CD14-positive monocyte (primary cell): ENCODE measurements at regions not wholly inside any gene's neighbourhood (a gene's known extent, or its start where the extent isn't known, plus 50 kb on each side); places are given as distances from the start of the nearest gene placed in this dataset.

Experiments
- DNase-seq, 3 donors: peaks; one replicate each; pipeline ENCODE4 v3.0.0-alpha.2; 2011 to 2022
- H2AFZ ChIP-seq: 2 replicates; pipeline ENCODE4 v1.6.0; 2012; ENCODE audit warnings: mild to moderate bottlenecking, low read depth, low read length, inconsistent platforms; ENCODE audit not compliant: insufficient read depth, poor library complexity, severe bottlenecking
- H3K27ac ChIP-seq, 2 donors: 1 replicate in 1 of 2; 2 replicates in 1 of 2; pipeline ENCODE4 v1.5.1; 2012 to 2013; ENCODE audit warnings: low read length in 2 of 2, control low read depth in 1 of 2, inconsistent platforms in 1 of 2, low read depth in 1 of 2, mild to moderate bottlenecking in 1 of 2
- H3K27me3 ChIP-seq, 2 donors: one replicate each; pipeline versions ENCODE4 v1.6.0 to v1.6.1; 2011 to 2013; ENCODE audit warnings: low read length in 2 of 2; ENCODE audit not compliant: control insufficient read depth in 2 of 2, insufficient read depth in 2 of 2
- H3K36me3 ChIP-seq, 2 donors: replicated peaks in 1 of 2; 1 replicate in 1 of 2; 2 replicates in 1 of 2; pipeline versions ENCODE4 v1.5.1 to v1.6.1; 2012 to 2013; ENCODE audit warnings: low read length in 2 of 2, control low read depth in 1 of 2, inconsistent platforms in 1 of 2, mild to moderate bottlenecking in 1 of 2; ENCODE audit not compliant: insufficient read depth in 2 of 2, control insufficient read depth in 1 of 2
- H3K4me1 ChIP-seq, 2 donors: 1 replicate in 1 of 2; 2 replicates in 1 of 2; pipeline versions ENCODE4 v1.5.1 to v1.6.1; 2012 to 2013; ENCODE audit warnings: low read length in 2 of 2, control low read depth in 1 of 2, inconsistent platforms in 1 of 2, mild to moderate bottlenecking in 1 of 2, moderate library complexity in 1 of 2; ENCODE audit not compliant: insufficient read depth in 2 of 2, control insufficient read depth in 1 of 2
- H3K4me2 ChIP-seq: replicated peaks from 2 replicates; pipeline ENCODE3; 2012; ENCODE audit warnings: low read length, moderate library complexity, mild to moderate bottlenecking; ENCODE audit not compliant: poor library complexity, severe bottlenecking; ENCODE audit errors: extremely low read depth
- H3K4me3 ChIP-seq, 3 experiments: fragments of 200-600 bp in 1 of 3; sonication (generic) in 1 of 3; replicated peaks in 1 of 3; 1 replicate in 2 of 3; 2 replicates in 1 of 3; pipeline ENCODE4 v1.5.1; 2011 to 2013; ENCODE audit warnings: low read length in 3 of 3, mild to moderate bottlenecking in 3 of 3, control low read depth in 2 of 3, low read depth in 2 of 3, inconsistent platforms in 1 of 3, moderate library complexity in 1 of 3
- H3K79me2 ChIP-seq: 2 replicates; pipeline ENCODE4 v1.6.0; 2012; ENCODE audit warnings: mild to moderate bottlenecking, control low read depth, inconsistent platforms, low read length, moderate library complexity; ENCODE audit not compliant: insufficient read depth
- H3K9ac ChIP-seq: 2 replicates; pipeline ENCODE4 v1.6.0; 2017; ENCODE audit warnings: low read length, mild to moderate bottlenecking; ENCODE audit not compliant: insufficient read depth, poor library complexity, severe bottlenecking
- H3K9me3 ChIP-seq, 2 donors: replicated peaks in 1 of 2; 1 replicate in 1 of 2; 2 replicates in 1 of 2; pipeline versions ENCODE4 v1.5.1 to v1.6.1; 2012 to 2013; ENCODE audit warnings: low read length in 2 of 2, control low read depth in 1 of 2; ENCODE audit not compliant: control insufficient read depth in 1 of 2, insufficient read depth in 1 of 2
- H4K20me1 ChIP-seq: 2 replicates; pipeline ENCODE4 v1.6.0; 2012; ENCODE audit warnings: mild to moderate bottlenecking, low read length, control low read depth, moderate library complexity; ENCODE audit not compliant: insufficient read depth
- H3K27ac Mint-ChIP-seq, 7 donors: one replicate each; pipeline ENCODE4 v1.8.0; 2020; ENCODE audit warnings: mild to moderate bottlenecking in 7 of 7, mixed read lengths in 7 of 7, moderate library complexity in 6 of 7, inconsistent platforms in 2 of 7
- H3K27me3 Mint-ChIP-seq, 3 donors: one replicate each; pipeline ENCODE4 v1.8.0; 2021 to 2022; ENCODE audit warnings: low read depth in 3 of 3, mild to moderate bottlenecking in 3 of 3, mixed read lengths in 3 of 3, moderate library complexity in 3 of 3, inconsistent platforms in 1 of 3
- H3K36me3 Mint-ChIP-seq, 2 donors: one replicate each; pipeline ENCODE4 v1.8.0; 2020; ENCODE audit warnings: mixed read lengths in 2 of 2, inconsistent platforms in 1 of 2, mild to moderate bottlenecking in 1 of 2
- H3K4me1 Mint-ChIP-seq: one replicate; pipeline ENCODE4 v1.8.0; 2020; ENCODE audit warnings: mild to moderate bottlenecking, mixed read lengths
- H3K4me3 Mint-ChIP-seq, 2 donors: one replicate each; pipeline ENCODE4 v1.8.0; 2020; ENCODE audit warnings: mild to moderate bottlenecking in 2 of 2, mixed read lengths in 2 of 2, moderate library complexity in 1 of 2
- H3K9me3 Mint-ChIP-seq, 7 donors: one replicate each; pipeline ENCODE4 v1.8.0; 2020 to 2022; ENCODE audit warnings: mixed read lengths in 7 of 7, mild to moderate bottlenecking in 6 of 7, moderate library complexity in 6 of 7, inconsistent platforms in 2 of 7
- WGBS: methylation state at CpG from one replicate; pipeline ENCODE4 v1.1.5; 2013; ENCODE audit warnings: missing lambda C conversion rate; ENCODE audit not compliant: insufficient coverage; 5-methylcytosine and 5-hydroxymethylcytosine counted together
- intact Hi-C, 2 donors: fragments of 100-400 bp; cut with micrococcal nuclease; formaldehyde crosslinking; loops; one replicate each; pipeline versions ENCODE4 v1.15.0 to v1.15.1; 2023
- TF ChIP-seq, protein P1 (sequence below): fragments of 200-600 bp; IDR thresholded peaks from one replicate; pipeline ENCODE4 v1.8.0; 2022; ENCODE audit warnings: antibody characterized with exemption, mild to moderate bottlenecking

GRCh38 chr1:239287296-239287695 lies 99.1 kb upstream of the CHRM3 start:
- Mint-ChIP-seq H3K27me3 (peaks cover 0 to 2% (median 0%) of the 10 kb centered on the region in 3 donors), H3K9me3 (peaks cover 0 to 7% (median 2%) of the 10 kb centered on the region in 7 donors), H3K36me3 (no peaks in the 10 kb centered on the region), H3K4me3 (no peak overlapping the region), H3K27ac (no peak overlapping the region), H3K4me1 (no peaks in the 10 kb centered on the region)
- intact Hi-C loops, result no loop called here
- Histone ChIP-seq H3K4me2 (no peak overlapping the region), H3K27me3 (no peaks in the 10 kb centered on the region), H3K4me1 (no peaks in the 10 kb centered on the region), H3K9ac (no peak overlapping the region), H2AFZ (no peak overlapping the region), H3K4me3 (no peak overlapping the region), H4K20me1 (no peaks in the 10 kb centered on the region), H3K79me2 (no peaks in the 10 kb centered on the region), H3K9me3 (no peaks in the 10 kb centered on the region), H3K27ac (no peak overlapping the region), H3K36me3 (no peaks in the 10 kb centered on the region)
- WGBS, result no CpG with 5 or more reads among the region's 4 CpGs
- TF ChIP-seq, protein P1, sequence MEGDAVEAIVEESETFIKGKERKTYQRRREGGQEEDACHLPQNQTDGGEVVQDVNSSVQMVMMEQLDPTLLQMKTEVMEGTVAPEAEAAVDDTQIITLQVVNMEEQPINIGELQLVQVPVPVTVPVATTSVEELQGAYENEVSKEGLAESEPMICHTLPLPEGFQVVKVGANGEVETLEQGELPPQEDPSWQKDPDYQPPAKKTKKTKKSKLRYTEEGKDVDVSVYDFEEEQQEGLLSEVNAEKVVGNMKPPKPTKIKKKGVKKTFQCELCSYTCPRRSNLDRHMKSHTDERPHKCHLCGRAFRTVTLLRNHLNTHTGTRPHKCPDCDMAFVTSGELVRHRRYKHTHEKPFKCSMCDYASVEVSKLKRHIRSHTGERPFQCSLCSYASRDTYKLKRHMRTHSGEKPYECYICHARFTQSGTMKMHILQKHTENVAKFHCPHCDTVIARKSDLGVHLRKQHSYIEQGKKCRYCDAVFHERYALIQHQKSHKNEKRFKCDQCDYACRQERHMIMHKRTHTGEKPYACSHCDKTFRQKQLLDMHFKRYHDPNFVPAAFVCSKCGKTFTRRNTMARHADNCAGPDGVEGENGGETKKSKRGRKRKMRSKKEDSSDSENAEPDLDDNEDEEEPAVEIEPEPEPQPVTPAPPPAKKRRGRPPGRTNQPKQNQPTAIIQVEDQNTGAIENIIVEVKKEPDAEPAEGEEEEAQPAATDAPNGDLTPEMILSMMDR, result no peak
- DNase-seq, result no peak

DNA sequence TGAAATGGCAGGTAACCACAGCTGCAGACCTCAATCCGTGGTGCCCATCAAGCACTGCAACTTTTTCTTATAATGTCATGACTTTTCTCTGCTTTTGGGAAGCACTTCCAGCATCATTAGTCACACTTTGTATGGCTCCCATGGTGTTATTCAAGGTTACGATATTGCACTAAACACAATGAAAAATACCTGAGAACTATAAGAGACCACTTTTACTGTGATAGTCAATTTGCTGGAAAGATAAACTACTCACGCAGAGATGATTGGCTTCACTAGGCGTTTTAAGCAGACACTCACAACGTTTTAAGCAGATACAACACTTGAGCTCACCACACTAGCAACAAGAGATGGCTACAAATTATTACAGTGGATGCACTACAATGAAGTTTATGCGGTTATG lies 103.2 kb upstream of the CHRM3 start:
- no peaks in the 10 kb centered on the region for H3K4me1 Mint-ChIP-seq
- Histone ChIP-seq H3K4me3 (no peak overlapping the region), H4K20me1 (no peaks in the 10 kb centered on the region), H3K4me1 (no peaks in the 10 kb centered on the region), H3K36me3 (no peaks in the 10 kb centered on the region), H3K9me3 (no peaks in the 10 kb centered on the region), H3K27me3 (no peaks in the 10 kb centered on the region), H3K9ac (no peak overlapping the region), H3K79me2 (no peaks in the 10 kb centered on the region), H3K4me2 (no peak overlapping the region), H3K27ac (no peak overlapping the region), H2AFZ (no peak overlapping the region)
- no CpG with 5 or more reads among the region's 6 CpGs for WGBS
- H3K36me3 Mint-ChIP-seq, result no peaks in the 10 kb centered on the region
- no peak overlapping the region for H3K27ac Mint-ChIP-seq
- peaks cover 0 to 7% (median 2%) of the 10 kb centered on the region in 7 donors for H3K9me3 Mint-ChIP-seq
- H3K27me3 Mint-ChIP-seq, result peaks cover 0 to 2% (median 0%) of the 10 kb centered on the region in 3 donors
- intact Hi-C loops, result no loop called here
- H3K4me3 Mint-ChIP-seq, result no peak overlapping the region
- TF ChIP-seq, protein P1, result no peak
- DNase-seq, result no peak
